GM21737 (cell line): ENCODE measurements at regions not wholly inside any gene's neighbourhood (a gene's known extent, or its start where the extent isn't known, plus 50 kb on each side); places are given as distances from the start of the nearest gene placed in this dataset.
"Not testable (repeated sequence)": the region's sequence is repeated elsewhere in the genome, so short reads cannot be mapped to it uniquely, and the experiment has no call there.

Experiments
- ATAC-seq: cut with Tn5 transposase; IDR thresholded peaks from one replicate; pipeline ENCODE4 v1.9.1; 2021; ENCODE audit warnings: mild to moderate bottlenecking, moderate library complexity; ENCODE audit not compliant: unreplicated experiment

- ATAC-seq, result not testable (repeated sequence)
Measured at GRCh38 chr12:128042283-128042682, 224.7 kb upstream of the TMEM132C start.

- no peak for ATAC-seq
Measured at GRCh38 chr12:128042825-128043224, 224.1 kb upstream of the TMEM132C start.

GRCh38 chr12:128043317-128043716 is 223.7 kb upstream of the TMEM132C start:
- ATAC-seq, result no peak

- no peak for ATAC-seq
Measured at GRCh38 chr12:128047266-128048060, 219.5 kb upstream of the TMEM132C start.

- no peak for ATAC-seq
Measured at GRCh38 chr12:128052331-128052730, 214.6 kb upstream of the TMEM132C start.

GRCh38 chr12:128052777-128053176 is 214.2 kb upstream of the TMEM132C start:
- no peak for ATAC-seq

GRCh38 chr12:128055567-128055966 is 211.4 kb upstream of the TMEM132C start:
- ATAC-seq, result no peak

GRCh38 chr12:128056136-128056801 is 210.7 kb upstream of the TMEM132C start:
- ATAC-seq, result no peak

GRCh38 chr12:128057586-128057985 is 209.4 kb upstream of the TMEM132C start:
- ATAC-seq, result no peak

GRCh38 chr12:128059621-128060370 is 207.2 kb upstream of the TMEM132C start:
- ATAC-seq, result no peak

GRCh38 chr12:128068211-128068610 is 198.8 kb upstream of the TMEM132C start:
- ATAC-seq, result no peak

- peak; percentile 72 for ATAC-seq
Measured at GRCh38 chr12:128069359-128069997, 197.5 kb upstream of the TMEM132C start.

GRCh38 chr12:128073937-128074336 is 193.0 kb upstream of the TMEM132C start:
- ATAC-seq, result no peak

- no peak for ATAC-seq
Measured at GRCh38 chr12:128075332-128075731, 191.6 kb upstream of the TMEM132C start.

- no peak for ATAC-seq
Measured at GRCh38 chr12:128076188-128076587, 190.8 kb upstream of the TMEM132C start.

GRCh38 chr12:128077211-128077916 is 189.6 kb upstream of the TMEM132C start:
- no peak for ATAC-seq

GRCh38 chr12:128077917-128078298 is 189.1 kb upstream of the TMEM132C start:
- no peak for ATAC-seq

GRCh38 chr12:128078301-128078971 is 188.5 kb upstream of the TMEM132C start:
- no peak for ATAC-seq

- ATAC-seq, result no peak
Measured at GRCh38 chr12:128079446-128079845, 187.5 kb upstream of the TMEM132C start.

GRCh38 chr12:128083132-128083729 is 183.7 kb upstream of the TMEM132C start:
- no peak for ATAC-seq
